K562 (cell line): ENCODE measurements at regions not wholly inside any gene's neighbourhood (a gene's known extent, or its start where the extent isn't known, plus 50 kb on each side); places are given as distances from the start of the nearest gene placed in this dataset.

Experiments used
- ARID3A ChIP-seq: IDR thresholded peaks from 2 replicates; pipeline ENCODE4 v1.6.1; 2012; ENCODE audit warnings: low read depth, low read length, improper control_type of control experiment, borderline replicate concordance
- CBFA2T3 ChIP-seq: fragments of 450-650 bp; IDR thresholded peaks from 2 replicates; pipeline ENCODE4 v1.6.1; 2017
- CBX3 ChIP-seq, 2 experiments: IDR thresholded peaks; 1 replicate in 1 of 2; 2 replicates in 1 of 2; pipeline ENCODE4 v1.6.1; 2012; ENCODE audit warnings: inconsistent platforms in 2 of 2, low read length in 2 of 2, borderline replicate concordance in 1 of 2, control low read depth in 1 of 2
- CCNT2 ChIP-seq: IDR thresholded peaks from 2 replicates; pipeline ENCODE4 v1.6.1; 2011; ENCODE audit warnings: borderline replicate concordance, low read depth, mild to moderate bottlenecking, moderate library complexity, mixed read lengths, low read length; ENCODE audit not compliant: insufficient read length; ENCODE audit errors: extremely low read depth
- CHAMP1 ChIP-seq: fragments of 450-650 bp; IDR thresholded peaks from 2 replicates; pipeline ENCODE4 v1.6.1; 2016; ENCODE audit warnings: mild to moderate bottlenecking
- HDAC3 ChIP-seq: fragments of 450-650 bp; IDR thresholded peaks from 2 replicates; pipeline ENCODE4 v1.6.1; 2018; ENCODE audit warnings: borderline replicate concordance, mild to moderate bottlenecking, moderate library complexity; ENCODE audit not compliant: partially characterized antibody
- JUNB ChIP-seq: fragments of 450-650 bp; formaldehyde crosslinking; conservative IDR thresholded peaks from 2 replicates; pipeline ENCODE4 v1.4.0; 2020; ENCODE audit warnings: mild to moderate bottlenecking
- KDM5B ChIP-seq: fragments of 200-600 bp; sonication (generic); IDR thresholded peaks from 2 replicates; pipeline ENCODE4 v1.6.1; 2012; ENCODE audit warnings: low read depth, mild to moderate bottlenecking, moderate library complexity, low read length, control low read depth, inconsistent platforms; ENCODE audit not compliant: insufficient replicate concordance
- MEIS2 ChIP-seq: fragments of 450-650 bp; IDR thresholded peaks from 2 replicates; pipeline ENCODE4 v1.6.1; 2014; ENCODE audit warnings: mild to moderate bottlenecking; ENCODE audit not compliant: partially characterized antibody
- MTA3 ChIP-seq: fragments of 450-650 bp; formaldehyde crosslinking; IDR thresholded peaks from 2 replicates; pipeline ENCODE4 v1.6.1; 2017; ENCODE audit warnings: mild to moderate bottlenecking, borderline replicate concordance
- NFIC ChIP-seq: fragments of 450-650 bp; IDR thresholded peaks from 2 replicates; pipeline ENCODE4 v1.6.1; 2017; ENCODE audit warnings: mild to moderate bottlenecking, inconsistent platforms
- PBX2 ChIP-seq, 2 experiments: IDR thresholded peaks in 1 of 2; conservative IDR thresholded peaks in 1 of 2; 2 replicates each; pipeline ENCODE4 v1.6.1; 2016; ENCODE audit warnings: low read depth in 2 of 2, mild to moderate bottlenecking in 1 of 2, missing compliant biosample characterization in 1 of 2, missing genetic modification characterization in 1 of 2, moderate library complexity in 1 of 2
- PML ChIP-seq: IDR thresholded peaks from 2 replicates; pipeline ENCODE4 v1.6.1; 2012; ENCODE audit warnings: low read length, inconsistent platforms
- RBM22 ChIP-seq: fragments of 200-400 bp; formaldehyde crosslinking; IDR thresholded peaks from 2 replicates; pipeline ENCODE4 v1.6.1; 2018; ENCODE audit warnings: low read length, low read depth; ENCODE audit not compliant: poor library complexity, severe bottlenecking
- RFX7 ChIP-seq: fragments of 250-450 bp; sonication (Bioruptor Pico); IDR thresholded peaks from 2 replicates; pipeline ENCODE4 v1.5.1; 2021; ENCODE audit warnings: mild to moderate bottlenecking
- STAT5A ChIP-seq: IDR thresholded peaks from 2 replicates; pipeline ENCODE4 v1.6.1; 2012; ENCODE audit warnings: low read length, inconsistent platforms, borderline replicate concordance
- TBP ChIP-seq: optimal IDR thresholded peaks from 2 replicates; pipeline ENCODE3; 2011; ENCODE audit warnings: low read depth, low read length, improper control_type of control experiment
- TEAD1 ChIP-seq, 2 experiments: fragments of 450-650 bp in 1 of 2; sonication (generic) in 1 of 2; formaldehyde crosslinking; IDR thresholded peaks; 2 replicates each; pipeline versions ENCODE4 v1.4.0 to v1.8.0; 2020 to 2022; ENCODE audit warnings: mild to moderate bottlenecking in 2 of 2, missing genetic modification reagents in 1 of 2
- ZBTB33 ChIP-seq: sonication (generic); formaldehyde crosslinking; IDR thresholded peaks from 2 replicates; pipeline ENCODE4 v1.8.1; 2023; ENCODE audit warnings: mild to moderate bottlenecking, missing genetic modification reagents

- TF ChIP-seq STAT5A = peak; percentile 88
- no peak for TF ChIP-seq TBP
- TF ChIP-seq ZBTB33 (CRISPR knock-in tag) = peak; percentile 80
- TF ChIP-seq MTA3 = 0 out of 2 replicates have a peak, but pooled peaks have one; percentile 39
- 0 out of 2 replicates have a peak, but pooled peaks have one; percentile 47 for TF ChIP-seq PML
- peak; percentile 80 for TF ChIP-seq CBFA2T3
- no peak for TF ChIP-seq RFX7 (CRISPR knock-in tag)
- peak; percentile 75 for TF ChIP-seq NFIC
- TF ChIP-seq HDAC3 = peak; percentile 54
- TF ChIP-seq CCNT2 = peak; percentile 70
- 0 out of 4 replicates have a peak, but pooled peaks of 1 of the 2 experiments have one; percentile 22 for TF ChIP-seq TEAD1 (CRISPR knock-in tag; IDR thresholded peaks at IDR 0.05)
- no peak for TF ChIP-seq RBM22
- peak; percentile 55; the same call in 1 of the 2 replicates for TF ChIP-seq JUNB (CRISPR knock-in tag)
- TF ChIP-seq PBX2 (CRISPR knock-in tag; IDR thresholded peaks at IDR 0.05; ENCODE audit: low read depth) = no peak
- peak; percentile 87 for TF ChIP-seq PBX2 (tag; conservative IDR thresholded peaks at IDR 0.05; ENCODE audit: low read depth)
- peak; percentile 98 for TF ChIP-seq MEIS2
- TF ChIP-seq CBX3 (IDR thresholded peaks at IDR 0.05; ENCODE audit: borderline replicate concordance in 1 of 2, low read length in 2 of 2) = 0 out of 3 replicates have a peak, but pooled peaks of 1 of the 2 experiments have one; percentile 32
- TF ChIP-seq KDM5B = no peak
- peak; percentile 90 for TF ChIP-seq CHAMP1
- TF ChIP-seq ARID3A = peak; percentile 57; the same call in 1 of the 2 replicates
These were observed 264.0 kb downstream of the ARL4A start (continued) for GRCh38 chr7:12951397-12951801.
